ENCODE measurements at regions not wholly inside any gene's neighbourhood (a gene's known extent, or its start where the extent isn't known, plus 50 kb on each side); places are given as distances from the start of the nearest gene placed in this dataset.

- Histone ChIP-seq H3K36me3 (no peaks in the 10 kb centered on the region), H3K4me3 (peak overlapping the region; percentile 60), H3K9me3 (ENCODE audit: low read depth) (no peaks in the 10 kb centered on the region), H3K27ac (peak overlapping the region; percentile 64), H3K27me3 (peaks cover 5% of the 10 kb centered on the region), H3K4me1 (ENCODE audit: low read depth) (no peaks in the 10 kb centered on the region)
- peak; percentile 78 for TF ChIP-seq CTCF (IDR thresholded peaks at IDR 0.05; ENCODE audit: low read depth, low read length)
- peak; percentile 72 to 89 for DNase-seq (ENCODE audit: low read depth in 1 of 2, low spot score in 1 of 2)
Observed at GRCh38 chr6:27687154-27688013, 214.5 kb upstream of the ZNF184 start.

GRCh38 chr6:27685279-27685678, 212.4 kb upstream of the ZNF184 start:
- no peak overlapping the region for H3K27ac ChIP-seq
- no peak for TF ChIP-seq CTCF (IDR thresholded peaks at IDR 0.05; ENCODE audit: low read depth, low read length)
- DNase-seq (ENCODE audit: low read depth in 1 of 2, low spot score in 1 of 2): no peak

GRCh38 chr6:27684264-27685211, 211.6 kb upstream of the ZNF184 start:
- Histone ChIP-seq H3K9me3 (ENCODE audit: low read depth) (no peaks in the 10 kb centered on the region), H3K27me3 (peaks cover 29% of the 10 kb centered on the region), H3K36me3 (no peaks in the 10 kb centered on the region), H3K4me1 (ENCODE audit: low read depth) (no peaks in the 10 kb centered on the region), H3K4me3 (no peak overlapping the region), H3K27ac (no peak overlapping the region)
- DNase-seq (ENCODE audit: low read depth in 1 of 2, low spot score in 1 of 2): peak; percentile 26 to 84
- no peak for TF ChIP-seq CTCF (IDR thresholded peaks at IDR 0.05; ENCODE audit: low read depth, low read length)

More at GRCh38 chr6:27685279-27685678, 212.4 kb upstream of the ZNF184 start:
- no peaks in the 10 kb centered on the region for H3K36me3 ChIP-seq
- no peak overlapping the region for H3K4me3 ChIP-seq
- no peaks in the 10 kb centered on the region for H3K4me1 ChIP-seq (ENCODE audit: low read depth)
- peaks cover 21% of the 10 kb centered on the region for H3K27me3 ChIP-seq
- no peaks in the 10 kb centered on the region for H3K9me3 ChIP-seq (ENCODE audit: low read depth)

GRCh38 chr6:27679964-27680694, 207.2 kb upstream of the ZNF184 start:
- Histone ChIP-seq H3K4me3 (peak overlapping the region; percentile 22), H3K4me1 (ENCODE audit: low read depth) (no peaks in the 10 kb centered on the region), H3K27me3 (peaks cover 61% of the 10 kb centered on the region), H3K9me3 (ENCODE audit: low read depth) (no peaks in the 10 kb centered on the region), H3K27ac (no peak overlapping the region), H3K36me3 (no peaks in the 10 kb centered on the region)
- no peak for DNase-seq (ENCODE audit: low read depth in 1 of 2, low spot score in 1 of 2)
- TF ChIP-seq CTCF (IDR thresholded peaks at IDR 0.05; ENCODE audit: low read depth, low read length): no peak
